ENCODE measurements at regions not wholly inside any gene's neighbourhood (a gene's known extent, or its start where the extent isn't known, plus 50 kb on each side); places are given as distances from the start of the nearest gene placed in this dataset.

DNA sequence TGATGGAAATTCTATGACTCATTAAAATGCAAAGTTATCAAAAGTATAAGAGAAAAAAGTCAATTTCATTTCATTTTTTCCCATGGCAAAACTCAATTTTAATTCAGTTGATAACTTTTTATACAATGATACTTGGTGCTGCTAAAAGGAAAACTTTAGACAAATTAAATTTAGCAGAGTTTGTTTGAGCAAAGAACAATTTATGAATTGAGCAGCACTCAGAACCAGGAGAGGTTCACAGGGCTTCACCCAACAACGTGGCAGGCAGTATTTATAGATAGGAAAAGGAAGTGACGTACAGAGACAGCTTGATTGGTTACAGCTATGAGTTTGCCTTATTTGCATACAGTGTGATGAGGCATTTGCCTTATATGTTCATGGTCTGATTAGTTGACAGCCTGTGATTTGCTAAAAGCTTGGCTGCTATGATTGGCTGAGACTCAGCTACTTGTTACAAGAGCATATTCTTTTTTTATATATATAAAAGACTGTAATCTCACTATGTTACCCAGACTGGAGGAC is 157.2 kb upstream of the CELF2 start:
- TF ChIP-seq CTCF (IDR thresholded peaks at IDR 0.05) (no peak), POLR2A (IDR thresholded peaks at IDR 0.05) (no peak)

All from esophagus squamous epithelium (tissue), 4 donors.